Neuronal stem cell (in vitro differentiated cells): ENCODE measurements at regions not wholly inside any gene's neighbourhood (a gene's known extent, or its start where the extent isn't known, plus 50 kb on each side); places are given as distances from the start of the nearest gene placed in this dataset.
A peak's percentile ranks its signal among the peaks of the same experiment; 100 is the strongest.

Source experiments
- DNase-seq: peaks from one replicate; pipeline ENCODE4 v3.0.0-alpha.2; 2013; ENCODE audit warnings: low spot score
- H2AFZ ChIP-seq: one replicate; pipeline ENCODE4 v1.6.1; 2013; ENCODE audit warnings: mild to moderate bottlenecking, low read length, inconsistent platforms
- H2AK5ac ChIP-seq: 2 replicates; pipeline ENCODE4 v1.6.1; 2013; ENCODE audit warnings: low read depth, mild to moderate bottlenecking, inconsistent platforms, low read length, moderate library complexity, mixed read lengths
- H2BK120ac ChIP-seq: 2 replicates; pipeline ENCODE4 v1.6.1; 2013; ENCODE audit warnings: low read depth, mild to moderate bottlenecking, inconsistent platforms, low read length, moderate library complexity, mixed read lengths
- H2BK12ac ChIP-seq: one replicate; pipeline ENCODE4 v1.6.1; 2013; ENCODE audit warnings: low read length, inconsistent platforms
- H2BK15ac ChIP-seq: 2 replicates; pipeline ENCODE4 v1.6.1; 2013; ENCODE audit warnings: mild to moderate bottlenecking, low read length, inconsistent platforms, mixed read lengths
- H2BK5ac ChIP-seq: one replicate; pipeline ENCODE4 v1.6.1; 2013; ENCODE audit warnings: inconsistent platforms, mild to moderate bottlenecking, low read length, moderate library complexity
- H3K14ac ChIP-seq: one replicate; pipeline ENCODE4 v1.6.1; 2013; ENCODE audit warnings: low read length, inconsistent platforms
- H3K18ac ChIP-seq: 2 replicates; pipeline ENCODE4 v1.6.1; 2013; ENCODE audit warnings: low read length, inconsistent platforms
- H3K23ac ChIP-seq: 2 replicates; pipeline ENCODE4 v1.6.1; 2013; ENCODE audit warnings: low read depth, mild to moderate bottlenecking, mixed read lengths, low read length, inconsistent platforms; ENCODE audit not compliant: poor library complexity
- H3K27ac ChIP-seq: replicated peaks from 3 replicates; pipeline ENCODE4 v1.5.1; 2013; ENCODE audit warnings: low read length, inconsistent platforms
- H3K27me3 ChIP-seq, 3 experiments: 2 replicates each; pipeline ENCODE4 v1.6.1; 2013; ENCODE audit warnings: low read length in 3 of 3, mild to moderate bottlenecking in 2 of 3, inconsistent platforms in 1 of 3, low read depth in 1 of 3, mixed read lengths in 1 of 3, moderate library complexity in 1 of 3; ENCODE audit not compliant: control insufficient read depth in 3 of 3, insufficient read depth in 3 of 3
- H3K36me3 ChIP-seq, 2 donors: replicated peaks in 1 of 2; 2 replicates each; pipeline ENCODE4 v1.6.1; 2013; ENCODE audit warnings: low read length in 2 of 2; ENCODE audit not compliant: control insufficient read depth in 2 of 2, insufficient read depth in 2 of 2
- H3K4ac ChIP-seq: 2 replicates; pipeline ENCODE4 v1.6.1; 2013; ENCODE audit warnings: inconsistent platforms, mild to moderate bottlenecking, low read length, moderate library complexity
- H3K4me1 ChIP-seq, 2 donors: 1 replicate in 1 of 2; 2 replicates in 1 of 2; pipeline ENCODE4 v1.6.1; 2013; ENCODE audit warnings: low read length in 2 of 2, low read depth in 1 of 2; ENCODE audit not compliant: control insufficient read depth in 2 of 2, insufficient read depth in 1 of 2
- H3K4me2 ChIP-seq: one replicate; pipeline ENCODE4 v1.6.1; 2013; ENCODE audit warnings: mild to moderate bottlenecking, low read length, inconsistent platforms; ENCODE audit not compliant: insufficient read depth, poor library complexity, severe bottlenecking
- H3K4me3 ChIP-seq, 2 donors: 2 replicates each; pipeline ENCODE4 v1.5.1; 2013; ENCODE audit warnings: low read length in 2 of 2, mild to moderate bottlenecking in 2 of 2, inconsistent platforms in 1 of 2, moderate library complexity in 1 of 2
- H3K79me1 ChIP-seq: one replicate; pipeline ENCODE4 v1.6.1; 2013; ENCODE audit warnings: low read depth, mild to moderate bottlenecking, inconsistent platforms, low read length, moderate library complexity
- H3K9ac ChIP-seq: one replicate; pipeline ENCODE4 v1.6.1; 2013; ENCODE audit warnings: mild to moderate bottlenecking, low read depth, low read length, inconsistent platforms; ENCODE audit not compliant: poor library complexity
- H3K9me3 ChIP-seq, 2 donors: replicated peaks in 1 of 2; 2 replicates each; pipeline versions ENCODE3 to v1.6.1; 2013; ENCODE audit warnings: low read length in 2 of 2, mild to moderate bottlenecking in 2 of 2, inconsistent platforms in 1 of 2, low read depth in 1 of 2, mixed read lengths in 1 of 2, moderate library complexity in 1 of 2; ENCODE audit not compliant: control insufficient read depth in 2 of 2, insufficient read depth in 1 of 2
- H4K8ac ChIP-seq: one replicate; pipeline ENCODE4 v1.6.1; 2013; ENCODE audit warnings: low read depth, mild to moderate bottlenecking, inconsistent platforms, low read length, moderate library complexity
- H4K91ac ChIP-seq: one replicate; pipeline ENCODE4 v1.6.1; 2013; ENCODE audit warnings: low read length, low read depth, mild to moderate bottlenecking, inconsistent platforms; ENCODE audit not compliant: poor library complexity
- WGBS, 2 donors: extraction: QIAGEN DNeasy Blood & Tissue Kit; methylation state at CpG; one replicate each; pipeline ENCODE4 v1.1.7; 2013; ENCODE audit warnings: missing lambda C conversion rate in 2 of 2, mixed read lengths in 1 of 2; ENCODE audit not compliant: insufficient read length in 2 of 2, insufficient replicate concordance in 1 of 2; ENCODE audit errors: extremely low coverage in 2 of 2; 5-methylcytosine and 5-hydroxymethylcytosine counted together

DNA sequence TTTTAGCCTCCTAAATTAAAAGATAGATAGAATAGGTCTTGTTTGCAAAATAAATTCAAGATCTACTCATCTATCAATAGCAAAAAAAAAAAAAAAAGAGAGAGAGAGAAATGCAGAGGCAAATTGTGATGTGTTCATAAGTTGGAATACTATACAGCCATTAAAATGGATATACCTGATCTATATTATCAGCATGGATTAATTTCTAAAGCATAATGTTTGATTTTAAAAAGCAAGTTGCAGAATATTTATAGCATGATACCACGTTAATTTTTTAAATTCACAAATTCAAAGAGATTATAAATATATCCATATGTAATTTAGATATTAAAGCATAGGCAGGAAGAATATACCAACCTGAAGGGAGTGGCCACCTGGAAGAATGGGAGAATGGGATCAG is 114.9 kb upstream of the PTPRT start:
- H2BK15ac ChIP-seq, result no peak overlapping the region
- H2BK5ac ChIP-seq, result no peak overlapping the region
- H3K27me3 ChIP-seq, result no peaks in the 10 kb centered on the region
- no peak overlapping the region for H3K4ac ChIP-seq
- no peak overlapping the region for H2BK120ac ChIP-seq
- no peak overlapping the region for H3K9ac ChIP-seq
- peaks cover 0 to 3% of the 10 kb centered on the region in 2 donors for H3K9me3 ChIP-seq
- no peak overlapping the region for H2AFZ ChIP-seq
- no peak overlapping the region for H3K27ac ChIP-seq
- no peak overlapping the region for H4K91ac ChIP-seq
- no peak for DNase-seq
- H4K8ac ChIP-seq, result no peak overlapping the region
- H3K79me1 ChIP-seq, result no peaks in the 10 kb centered on the region
- no peaks in the 10 kb centered on the region for H3K36me3 ChIP-seq
- no peak overlapping the region for H2BK12ac ChIP-seq
- no peak overlapping the region for H3K14ac ChIP-seq
- H3K18ac ChIP-seq, result no peak overlapping the region
- H3K4me2 ChIP-seq, result no peak overlapping the region
- H3K4me1 ChIP-seq, result no peaks in the 10 kb centered on the region
- no peak overlapping the region for H3K4me3 ChIP-seq
- no peak overlapping the region for H2AK5ac ChIP-seq
- H3K23ac ChIP-seq, result no peak overlapping the region
- no CpG with 5 or more reads among the region's 1 CpG for WGBS, 2 donors

DNA sequence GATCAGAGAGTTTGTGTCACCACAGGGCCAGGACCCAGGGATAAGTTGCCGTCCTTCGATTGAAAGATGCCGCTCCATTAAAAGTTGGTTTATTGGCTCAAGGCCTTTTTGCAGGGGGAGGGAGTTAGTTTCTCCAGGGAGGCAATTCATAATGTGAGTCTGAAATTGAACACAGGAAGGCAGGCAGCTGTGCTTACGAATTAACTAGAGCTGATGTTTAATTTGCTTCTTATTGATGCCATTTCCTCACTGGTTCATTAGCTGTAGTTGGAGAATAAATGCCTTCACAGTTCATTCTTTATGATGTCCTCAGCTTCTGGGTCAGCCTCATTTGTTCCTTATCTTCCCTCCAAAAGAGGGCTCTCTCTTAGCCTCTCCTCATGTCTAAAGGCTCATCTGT is 113.2 kb upstream of the PTPRT start:
- WGBS, 2 donors, result no CpG with 5 or more reads among the region's 4 CpGs
- Histone ChIP-seq H3K23ac (no peak overlapping the region), H3K79me1 (no peaks in the 10 kb centered on the region), H3K9me3 (no peaks in the 10 kb centered on the region), H3K4ac (no peak overlapping the region), H3K4me1 (no peaks in the 10 kb centered on the region), H3K4me3 (no peak overlapping the region), H2BK5ac (no peak overlapping the region), H2BK12ac (no peak overlapping the region), H3K36me3 (no peaks in the 10 kb centered on the region), H4K8ac (no peak overlapping the region), H2BK15ac (no peak overlapping the region), H3K27me3 (no peaks in the 10 kb centered on the region), H3K9ac (no peak overlapping the region), H3K27ac (no peak overlapping the region), H2AK5ac (no peak overlapping the region), H2BK120ac (no peak overlapping the region), H3K14ac (no peak overlapping the region), H4K91ac (no peak overlapping the region), H3K4me2 (no peak overlapping the region), H3K18ac (no peak overlapping the region), H2AFZ (no peak overlapping the region)
- no peak for DNase-seq

DNA sequence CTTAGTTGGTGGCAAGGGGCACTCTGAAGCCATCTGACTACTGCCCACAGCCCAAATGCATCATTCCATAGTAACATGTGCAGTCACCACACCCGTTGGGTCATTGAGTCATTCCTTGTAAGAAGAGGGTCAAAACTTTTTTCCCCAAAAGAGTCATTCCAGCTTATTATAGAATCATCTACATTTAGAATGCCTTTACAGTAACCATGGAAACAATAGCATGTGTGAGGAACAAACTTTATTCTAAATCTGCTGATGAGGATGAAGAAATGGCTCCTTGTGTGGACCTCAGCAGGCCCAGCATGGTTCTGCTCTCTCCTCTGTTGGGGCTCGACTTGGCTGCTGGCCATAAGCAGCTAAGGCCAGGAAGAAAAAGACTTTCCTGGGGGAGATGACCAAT is 111.2 kb upstream of the PTPRT start:
- no peak overlapping the region for H2BK5ac ChIP-seq
- DNase-seq, result no peak
- H3K4ac ChIP-seq, result no peak overlapping the region
- H3K4me2 ChIP-seq, result no peak overlapping the region
- H2AFZ ChIP-seq, result no peak overlapping the region
- H4K91ac ChIP-seq, result no peak overlapping the region
- H3K14ac ChIP-seq, result no peak overlapping the region
- no peaks in the 10 kb centered on the region for H3K27me3 ChIP-seq
- H3K18ac ChIP-seq, result no peak overlapping the region
- H3K23ac ChIP-seq, result no peak overlapping the region
- H3K4me3 ChIP-seq, result no peak overlapping the region
- no peaks in the 10 kb centered on the region for H3K79me1 ChIP-seq
- no peak overlapping the region for H3K27ac ChIP-seq
- H3K36me3 ChIP-seq, result no peaks in the 10 kb centered on the region
- no peak overlapping the region for H2BK15ac ChIP-seq
- no peak overlapping the region for H2AK5ac ChIP-seq
- no peak overlapping the region for H3K9ac ChIP-seq
- H2BK12ac ChIP-seq, result no peak overlapping the region
- WGBS, 2 donors, result no CpG with 5 or more reads among the region's 2 CpGs
- H3K9me3 ChIP-seq, result no peaks in the 10 kb centered on the region
- H2BK120ac ChIP-seq, result no peak overlapping the region
- no peak overlapping the region for H4K8ac ChIP-seq
- peaks cover 0 to 2% of the 10 kb centered on the region in 2 donors for H3K4me1 ChIP-seq

DNA sequence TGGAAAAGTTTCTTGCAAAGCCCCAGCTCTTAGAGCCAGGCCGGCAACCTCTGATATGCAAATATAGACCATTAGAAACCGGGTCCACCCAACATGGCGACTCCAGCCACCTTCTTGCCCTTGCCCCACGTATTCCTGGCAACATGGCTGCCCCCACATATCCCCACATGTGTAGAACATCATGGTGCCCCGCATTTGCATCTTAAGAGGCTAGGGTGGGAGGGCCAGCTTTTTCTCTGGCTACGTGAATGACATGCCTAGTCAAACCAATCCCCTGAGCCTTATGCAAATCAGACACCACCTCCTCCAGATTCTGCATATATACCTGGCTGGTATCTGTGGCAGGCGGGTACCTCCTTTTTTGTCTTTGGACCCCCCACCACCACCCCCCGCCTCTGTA is 106.1 kb upstream of the PTPRT start:
- DNase-seq, result no peak
- no peak overlapping the region for H3K18ac ChIP-seq
- no peaks in the 10 kb centered on the region for H3K79me1 ChIP-seq
- H3K27me3 ChIP-seq, result no peaks in the 10 kb centered on the region
- no peak overlapping the region for H3K4ac ChIP-seq
- peaks cover 0 to 21% of the 10 kb centered on the region in 2 donors for H3K4me1 ChIP-seq
- no peak overlapping the region for H3K4me3 ChIP-seq
- no peak overlapping the region for H2BK5ac ChIP-seq
- H3K36me3 ChIP-seq, result no peaks in the 10 kb centered on the region
- no peak overlapping the region for H3K23ac ChIP-seq
- H2AFZ ChIP-seq, result peak overlapping the region; percentile 1
- peak overlapping the region; percentile 48 for H2AK5ac ChIP-seq
- H3K14ac ChIP-seq, result no peak overlapping the region
- no peak overlapping the region for H3K9ac ChIP-seq
- H4K91ac ChIP-seq, result no peak overlapping the region
- no CpG with 5 or more reads among the region's 8 CpGs for WGBS, 2 donors
- peak overlapping the region; percentile 29 for H3K27ac ChIP-seq
- H2BK120ac ChIP-seq, result no peak overlapping the region
- H3K9me3 ChIP-seq, result peaks cover 0 to 7% of the 10 kb centered on the region in 2 donors
- no peak overlapping the region for H2BK12ac ChIP-seq
- no peak overlapping the region for H3K4me2 ChIP-seq
- H4K8ac ChIP-seq, result no peak overlapping the region
- no peak overlapping the region for H2BK15ac ChIP-seq
